NCI-H748 treated with DMSO at 0.1 percent for 48 hours (cell line): ENCODE measurements at regions not wholly inside any gene's neighbourhood (a gene's known extent, or its start where the extent isn't known, plus 50 kb on each side); places are given as distances from the start of the nearest gene placed in this dataset.
"Not testable (repeated sequence)": the region's sequence is repeated elsewhere in the genome, so short reads cannot be mapped to it uniquely, and the experiment has no call there.

ENCODE experiments used
- DNase-seq: peaks from one replicate; lab custom pipeline; 2025; lab: John Stamatoyannopoulos, UW

GRCh38 chr4:129254126-129254525 is 158.2 kb downstream of the C4orf33 start:
- DNase-seq = no peak

DNA sequence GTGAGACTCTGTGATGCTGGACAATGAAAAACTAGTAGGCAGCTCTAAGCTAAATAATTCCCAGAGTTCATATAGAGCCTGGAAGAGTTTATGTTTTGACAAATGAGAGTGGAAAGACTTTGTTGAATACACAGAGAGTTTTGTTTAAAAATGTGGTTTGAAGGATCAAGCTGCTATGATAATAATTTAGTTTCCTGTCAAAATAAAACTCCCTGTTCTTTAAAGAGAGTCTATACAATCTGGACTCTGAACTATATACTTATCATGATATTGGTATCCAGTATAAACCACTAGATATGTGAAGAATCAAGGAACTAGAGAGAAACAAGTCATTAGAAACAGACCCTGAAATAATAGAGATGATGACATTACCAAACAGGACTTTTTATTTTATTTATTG is 158.6 kb downstream of the C4orf33 start:
- DNase-seq = no peak

DNA sequence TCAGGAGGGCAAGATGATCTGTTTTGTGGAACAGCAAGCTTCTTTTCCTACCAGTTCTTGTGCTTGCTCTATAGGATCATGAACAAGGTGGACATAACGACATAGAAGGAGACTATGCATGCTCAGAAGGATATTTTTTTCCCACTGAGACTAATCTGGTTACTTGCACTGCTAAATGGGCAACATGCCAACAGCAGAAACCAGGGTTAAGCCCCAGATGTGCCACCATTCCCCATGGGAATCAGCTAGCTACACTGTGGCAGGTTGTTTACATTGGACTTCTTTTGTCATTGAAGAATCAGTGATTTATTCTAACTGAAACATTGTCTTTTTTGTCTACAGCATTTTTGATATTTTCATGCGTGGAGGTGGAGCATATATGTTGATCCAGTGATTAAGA is 165.6 kb downstream of the C4orf33 start:
- DNase-seq = no peak

DNA sequence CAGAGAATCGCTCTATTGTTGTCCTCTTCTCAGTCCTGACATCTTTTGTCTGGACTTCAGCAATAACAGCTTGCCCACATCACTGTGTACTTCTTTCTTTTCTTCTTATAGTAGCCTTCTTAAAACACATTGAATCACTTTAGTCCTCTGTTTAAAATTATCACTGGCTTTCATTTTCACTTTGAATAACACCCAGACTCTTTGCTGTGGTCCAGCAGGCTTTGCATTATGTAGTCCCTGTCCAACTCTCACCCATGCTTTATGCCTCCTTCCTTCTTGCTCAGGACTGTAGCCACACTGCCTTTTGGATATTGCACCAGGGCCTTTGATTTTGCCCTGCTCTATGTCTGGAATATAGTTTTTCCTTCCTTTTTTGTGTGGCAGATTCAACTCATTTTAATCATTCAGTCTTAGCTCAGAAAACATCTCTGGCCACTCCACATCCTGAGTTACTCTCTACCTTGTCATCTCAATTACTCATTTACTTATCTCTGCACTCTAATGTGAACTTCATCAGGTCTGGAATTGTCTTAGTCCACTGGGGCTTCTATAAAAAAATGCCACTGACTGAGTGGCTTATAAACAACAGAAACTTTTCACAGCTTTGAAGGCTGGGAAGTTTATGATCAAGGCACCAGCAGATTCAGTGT is 168.2 kb downstream of the C4orf33 start:
- no peak for DNase-seq

DNA sequence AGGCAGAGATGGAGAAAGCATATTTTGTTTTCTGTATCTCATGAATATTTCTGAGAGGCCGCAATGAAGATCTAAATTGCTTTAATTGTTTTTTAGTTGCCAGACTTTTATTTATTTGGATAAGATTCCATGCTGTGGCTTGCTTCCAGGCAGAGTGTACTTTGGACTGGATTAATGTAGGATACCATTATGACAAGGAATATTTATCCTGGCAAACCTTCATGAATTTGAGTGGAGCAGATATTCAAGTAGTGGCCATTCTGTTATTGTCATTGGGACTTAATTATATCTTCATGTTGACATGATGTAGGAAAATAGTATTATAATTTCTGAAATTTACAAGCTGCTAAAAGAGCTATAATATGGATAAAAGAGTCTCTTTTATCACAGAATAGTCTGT is 182.9 kb downstream of the C4orf33 start:
- no peak for DNase-seq

DNA sequence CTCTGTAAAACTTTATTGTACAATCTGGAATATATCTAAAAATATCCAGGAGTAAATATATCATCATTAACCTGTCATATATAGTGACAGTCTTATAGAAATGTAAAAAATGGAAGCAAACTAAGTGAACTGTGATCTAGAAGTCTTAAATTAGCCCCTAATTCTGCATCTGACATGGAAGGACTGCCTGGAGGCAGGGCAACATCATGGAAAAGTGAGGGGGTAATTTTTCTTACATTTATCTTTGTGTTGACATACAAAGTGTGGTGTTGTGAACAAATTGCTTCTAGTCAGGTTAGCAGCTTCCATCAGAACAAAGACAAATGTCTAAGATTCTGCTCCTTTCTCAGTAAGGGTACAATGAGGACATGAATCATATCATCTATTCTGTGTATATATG is 186.3 kb downstream of the C4orf33 start:
- no peak for DNase-seq

DNA sequence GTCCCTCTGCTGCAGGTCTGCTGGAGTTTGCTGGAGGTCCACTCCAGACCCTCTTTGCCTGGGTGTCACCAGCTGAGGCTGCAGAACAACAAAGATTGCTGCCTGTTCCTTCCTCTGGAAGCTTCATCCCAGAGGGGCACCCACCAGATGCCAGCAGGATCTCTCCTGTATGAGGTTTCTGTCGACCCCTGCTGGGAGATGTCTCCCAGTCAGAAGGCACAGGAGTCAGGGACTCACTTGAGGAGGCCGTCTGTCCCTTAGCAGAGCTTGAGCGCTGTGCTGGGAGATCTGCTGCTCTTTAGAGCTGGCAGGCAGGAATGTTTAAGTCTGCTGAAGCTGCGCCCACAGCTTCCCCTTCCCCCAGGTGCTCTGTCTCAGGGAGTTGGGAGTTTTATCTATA is 196.2 kb downstream of the C4orf33 start:
- DNase-seq = not testable (repeated sequence)

DNA sequence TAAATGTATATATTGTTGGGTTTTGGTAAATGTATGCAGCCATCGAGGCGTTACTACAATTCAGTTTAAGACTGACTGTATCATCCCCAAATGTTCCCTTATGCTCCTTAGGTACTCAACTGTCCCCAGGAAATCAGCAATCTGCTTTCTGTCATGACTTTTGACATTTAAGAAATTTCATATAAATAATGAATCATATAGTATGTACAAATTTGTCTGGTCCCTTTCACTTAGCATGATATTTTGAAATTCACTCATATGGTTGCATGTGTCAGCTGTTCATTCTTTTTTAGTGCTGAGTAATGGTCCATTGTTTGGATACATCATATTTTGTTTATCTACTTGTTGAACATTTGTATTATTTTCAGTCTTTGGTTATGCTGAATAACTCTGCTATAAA is 218.8 kb downstream of the C4orf33 start:
- DNase-seq = no peak

DNA sequence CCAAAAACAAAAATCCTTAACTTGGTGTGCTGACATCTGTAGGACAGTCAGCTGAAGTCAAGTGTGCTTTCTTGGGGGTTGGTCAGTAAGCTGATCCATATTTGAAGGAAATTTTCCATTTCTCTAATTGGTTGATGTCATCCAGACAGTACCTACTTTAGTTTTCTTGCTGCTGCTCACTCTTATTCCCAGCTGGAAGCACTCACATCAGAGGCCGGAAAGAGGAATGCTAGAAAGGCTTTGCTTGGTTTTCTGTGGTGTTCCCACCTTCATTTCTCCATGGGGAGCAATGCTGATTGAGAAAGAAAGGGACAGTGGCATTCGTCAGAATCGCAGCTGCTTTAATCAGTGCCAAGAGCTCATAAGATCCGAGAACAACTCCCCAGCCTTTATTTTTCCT is 227.0 kb downstream of the C4orf33 start:
- no peak for DNase-seq

DNA sequence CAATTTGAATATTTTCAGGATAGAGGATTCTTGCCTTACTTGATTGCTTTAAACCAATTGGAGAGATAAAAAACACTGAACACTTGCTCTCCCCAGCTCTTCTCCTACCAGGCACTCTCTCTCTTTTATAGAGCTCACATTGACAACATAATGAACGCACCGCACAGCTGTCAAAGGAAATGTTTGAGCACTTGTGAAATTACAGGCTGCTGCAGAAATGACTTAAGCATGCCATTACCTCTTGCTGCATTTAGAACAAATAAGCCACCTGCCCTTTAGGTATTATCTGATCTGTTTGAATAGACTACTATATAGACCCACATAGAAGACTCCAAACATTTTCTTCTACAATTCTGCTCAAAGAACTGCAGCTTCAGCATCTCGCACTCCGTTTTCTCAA is 227.7 kb downstream of the C4orf33 start:
- DNase-seq = peak; percentile 62

DNA sequence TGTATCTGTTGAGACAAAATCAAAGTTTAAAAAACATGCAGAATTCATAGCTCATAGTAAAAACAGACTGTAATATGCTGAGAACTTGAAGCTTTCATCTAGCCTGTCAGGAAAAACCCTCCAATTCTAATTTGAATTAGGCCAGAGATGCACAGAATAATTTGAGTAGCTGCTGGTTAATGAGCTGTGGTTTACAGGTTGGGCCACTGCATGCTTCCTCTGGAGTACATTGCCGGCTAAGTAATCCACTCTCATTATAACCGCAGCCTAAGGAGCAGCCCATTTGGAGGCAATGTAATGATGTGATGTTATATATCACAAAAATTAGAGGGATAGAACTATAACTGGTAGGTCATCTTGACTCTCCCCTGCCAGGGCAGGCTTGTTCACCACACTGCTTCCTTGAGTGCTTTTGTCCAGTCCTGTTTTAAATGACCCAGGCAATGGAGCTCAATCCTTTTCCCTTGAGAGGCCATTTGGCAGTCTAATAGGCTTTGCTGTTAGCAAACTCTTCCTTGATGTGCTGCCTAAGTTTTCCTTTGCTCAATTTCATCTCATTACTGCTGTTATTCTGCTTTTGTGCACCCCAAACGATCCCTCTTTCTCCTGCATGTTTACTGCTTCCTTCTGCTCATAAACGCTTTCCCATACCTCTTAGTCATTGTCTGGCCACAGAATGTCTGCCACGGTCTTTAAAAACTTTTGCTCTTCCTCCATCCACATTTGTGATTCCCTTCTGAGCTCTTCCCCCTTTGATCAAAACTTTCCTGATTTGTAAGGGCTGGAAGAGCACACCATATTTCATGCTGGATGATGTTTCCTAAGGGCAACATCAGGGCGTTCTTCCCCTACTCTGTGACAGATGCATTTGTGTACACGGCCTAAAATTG is 230.9 kb downstream of the C4orf33 start:
- no peak for DNase-seq

DNA sequence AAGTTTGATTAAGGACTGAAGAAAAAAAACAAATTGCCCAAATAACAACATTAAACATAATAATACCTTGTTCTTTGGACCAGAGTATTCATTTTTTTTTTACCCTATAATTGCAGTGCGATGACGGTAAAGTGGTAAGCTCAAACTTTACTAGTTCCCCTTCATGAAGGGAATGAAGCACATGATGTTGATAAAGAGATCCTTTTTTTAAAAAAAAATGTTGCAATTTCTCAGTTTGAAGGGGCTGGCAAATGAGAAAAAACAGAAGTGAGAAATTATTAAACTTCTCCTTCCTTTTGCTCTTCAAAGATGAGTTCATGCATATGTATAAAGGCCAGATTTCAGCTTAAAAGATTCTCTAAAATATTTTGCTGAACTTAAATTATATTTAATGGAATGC is 231.7 kb downstream of the C4orf33 start:
- DNase-seq = no peak

DNA sequence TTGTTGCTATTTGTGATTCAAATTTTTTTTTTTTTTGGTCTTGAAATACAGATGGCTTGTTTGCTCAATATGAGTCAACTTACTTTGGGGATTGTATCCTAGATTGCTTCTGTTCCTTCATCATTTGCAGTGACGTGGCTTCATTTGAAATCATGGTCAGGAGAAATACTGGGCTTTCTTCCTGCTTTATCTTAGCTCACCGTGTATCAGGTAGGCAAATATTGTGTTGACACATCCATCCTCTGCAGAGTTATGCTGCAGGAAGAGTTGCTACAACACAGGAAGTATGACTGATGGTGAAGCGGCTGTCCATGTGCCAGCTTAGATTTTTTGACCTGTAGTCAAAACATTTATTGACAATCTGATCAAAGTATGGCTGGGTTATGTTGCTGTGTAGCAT is 232.2 kb downstream of the C4orf33 start:
- no peak for DNase-seq

DNA sequence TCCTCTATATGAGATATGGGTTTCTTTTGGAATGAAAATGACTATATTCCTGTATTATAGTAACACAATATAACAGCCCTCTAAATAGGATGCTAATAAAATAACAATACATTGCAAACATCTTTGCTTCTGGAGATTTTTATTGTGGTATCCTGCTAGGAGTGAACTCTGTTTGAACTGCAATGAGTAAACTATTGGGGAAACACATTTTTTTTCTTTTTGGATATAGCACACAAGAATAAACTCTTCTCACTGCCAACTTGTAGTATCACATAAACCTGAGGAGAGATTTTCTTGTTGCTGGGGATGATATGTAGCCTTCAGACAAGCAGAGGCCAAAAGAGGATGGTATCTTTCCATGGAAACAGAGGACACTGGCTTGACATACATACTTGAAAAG is 238.2 kb downstream of the C4orf33 start:
- DNase-seq = no peak

DNA sequence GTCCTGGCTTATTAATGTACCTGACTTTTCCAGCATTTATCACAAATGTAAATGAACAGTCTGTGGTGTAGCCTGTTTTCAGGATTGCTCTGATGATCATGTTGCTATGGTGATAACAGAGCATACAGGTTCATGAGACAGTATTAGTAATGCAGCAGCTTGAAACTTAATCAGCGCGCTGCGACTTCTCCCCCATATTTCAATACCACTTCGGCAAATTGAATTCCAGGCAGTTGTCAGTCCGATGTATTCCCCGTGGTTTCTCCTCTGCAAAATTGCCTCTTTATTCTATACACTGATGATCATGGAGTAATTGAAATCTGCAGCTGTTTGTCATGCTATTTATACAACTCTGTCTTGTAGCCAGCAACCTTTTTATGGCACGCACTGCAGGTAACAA is 239.3 kb downstream of the C4orf33 start:
- DNase-seq = peak; percentile 53

- no peak for DNase-seq
Observed at GRCh38 chr4:129335818-129336217, 239.9 kb downstream of the C4orf33 start.

GRCh38 chr4:129336457-129337227 is 240.7 kb downstream of the C4orf33 start:
- no peak for DNase-seq

GRCh38 chr4:129337228-129337620 is 241.3 kb downstream of the C4orf33 start:
- no peak for DNase-seq

DNA sequence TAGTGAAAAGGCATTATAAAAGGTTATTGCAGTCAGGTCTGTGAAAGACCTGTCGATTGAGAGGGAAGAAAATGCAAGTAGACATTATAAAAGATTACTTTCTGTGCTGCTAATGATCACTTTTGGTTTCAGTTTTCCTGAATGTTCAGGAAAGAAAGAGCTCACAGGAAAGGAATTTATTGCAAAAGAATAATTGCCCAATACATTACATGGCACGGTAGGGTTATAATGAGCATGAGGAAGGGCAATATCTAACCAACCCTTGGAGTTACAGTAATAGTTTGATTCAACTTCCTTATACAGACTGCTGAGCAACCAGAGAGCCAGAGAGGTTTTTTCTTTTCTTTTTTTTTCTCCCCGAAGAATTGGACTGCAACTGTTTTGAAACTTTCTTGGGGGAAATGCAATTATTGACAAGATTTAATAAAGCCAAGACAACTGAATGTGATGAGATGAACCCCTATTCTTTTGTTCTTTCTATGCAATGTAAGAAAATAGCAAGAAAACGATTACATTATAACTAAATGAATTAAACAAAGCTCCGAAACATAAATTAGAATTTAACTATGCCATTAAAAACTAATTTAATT is 247.0 kb downstream of the C4orf33 start:
- DNase-seq = no peak

GRCh38 chr4:129344058-129344457 is 248.1 kb downstream of the C4orf33 start:
- peak; percentile 20 for DNase-seq

DNA sequence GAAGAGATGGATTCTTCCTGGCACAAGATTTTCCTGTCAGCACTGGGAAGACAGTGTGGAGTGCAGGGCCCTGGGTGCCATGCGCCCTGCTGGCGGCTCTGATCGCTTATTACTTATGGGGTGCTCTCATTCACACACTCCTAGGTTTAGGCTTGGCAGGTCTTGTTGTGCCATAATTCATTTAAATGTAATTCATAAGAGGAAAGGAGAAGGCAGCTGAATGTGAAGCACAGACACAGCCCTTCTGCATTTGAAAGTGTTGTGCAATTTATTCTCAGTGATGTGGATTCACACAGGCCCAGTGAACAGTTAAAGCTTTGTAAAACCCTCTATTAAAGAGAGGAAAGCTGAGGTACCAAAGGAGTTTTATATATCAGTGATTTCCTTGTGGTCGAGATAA is 249.7 kb downstream of the C4orf33 start:
- DNase-seq = no peak

- no peak for DNase-seq
Observed at GRCh38 chr4:129346036-129346435, 250.1 kb downstream of the C4orf33 start.
